ENCODE measurements at regions not wholly inside any gene's neighbourhood (a gene's known extent, or its start where the extent isn't known, plus 50 kb on each side); places are given as distances from the start of the nearest gene placed in this dataset.

- H3K36me3 ChIP-seq: no peaks in the 10 kb centered on the region
- no peak overlapping the region for H3K27ac ChIP-seq
- DNase-seq (ENCODE audit: low read depth in 1 of 2, low spot score in 2 of 2): no peak
- no peaks in the 10 kb centered on the region for H3K27me3 ChIP-seq (replicated peaks)
- H3K9me3 ChIP-seq (replicated peaks): no peaks in the 10 kb centered on the region
- H3K4me3 ChIP-seq: no peak overlapping the region
- H3K4me1 ChIP-seq (replicated peaks): no peaks in the 10 kb centered on the region
These were observed 569.1 kb downstream of the ACTL7B start for GRCh38 chr9:108286638-108287206.

- Histone ChIP-seq H3K9me3 (replicated peaks) (no peaks in the 10 kb centered on the region), H3K27ac (no peak overlapping the region), H3K27me3 (replicated peaks) (no peaks in the 10 kb centered on the region), H3K4me1 (replicated peaks) (no peaks in the 10 kb centered on the region), H3K4me3 (no peak overlapping the region), H3K36me3 (no peaks in the 10 kb centered on the region)
- no peak for DNase-seq (ENCODE audit: low read depth in 1 of 2, low spot score in 2 of 2)
These were observed 572.1 kb downstream of the ACTL7B start for GRCh38 chr9:108283696-108284095.

- DNase-seq (ENCODE audit: low read depth in 1 of 2, low spot score in 2 of 2): no peak
- no peaks in the 10 kb centered on the region for H3K9me3 ChIP-seq (replicated peaks)
These were observed 572.9 kb downstream of the ACTL7B start for GRCh38 chr9:108282872-108283271.

GRCh38 chr9:108281696-108282095 lies 574.1 kb downstream of the ACTL7B start:
- no peaks in the 10 kb centered on the region for H3K9me3 ChIP-seq (replicated peaks)
- H3K4me1 ChIP-seq (replicated peaks): no peaks in the 10 kb centered on the region
- no peaks in the 10 kb centered on the region for H3K36me3 ChIP-seq
- H3K27me3 ChIP-seq (replicated peaks): no peaks in the 10 kb centered on the region
- H3K4me3 ChIP-seq: no peak overlapping the region
- no peak for DNase-seq (ENCODE audit: low read depth in 1 of 2, low spot score in 2 of 2)
- no peak overlapping the region for H3K27ac ChIP-seq

More at GRCh38 chr9:108282872-108283271, 572.9 kb downstream of the ACTL7B start:
- no peak overlapping the region for H3K27ac ChIP-seq
- no peaks in the 10 kb centered on the region for H3K4me1 ChIP-seq (replicated peaks)
- H3K36me3 ChIP-seq: no peaks in the 10 kb centered on the region
- no peaks in the 10 kb centered on the region for H3K27me3 ChIP-seq (replicated peaks)
- no peak overlapping the region for H3K4me3 ChIP-seq

GRCh38 chr9:108278341-108278740 lies 577.4 kb downstream of the ACTL7B start:
- no peaks in the 10 kb centered on the region for H3K36me3 ChIP-seq
- no peak for DNase-seq (ENCODE audit: low read depth in 1 of 2, low spot score in 2 of 2)
- no peaks in the 10 kb centered on the region for H3K4me1 ChIP-seq (replicated peaks)
- no peak overlapping the region for H3K4me3 ChIP-seq
- H3K27me3 ChIP-seq (replicated peaks): no peaks in the 10 kb centered on the region
- H3K9me3 ChIP-seq (replicated peaks): no peaks in the 10 kb centered on the region
- H3K27ac ChIP-seq: no peak overlapping the region

GRCh38 chr9:108277216-108277615 lies 578.6 kb downstream of the ACTL7B start:
- Histone ChIP-seq H3K27me3 (replicated peaks) (no peaks in the 10 kb centered on the region), H3K27ac (no peak overlapping the region), H3K36me3 (no peaks in the 10 kb centered on the region), H3K4me1 (replicated peaks) (peaks cover 8% of the 10 kb centered on the region), H3K4me3 (no peak overlapping the region), H3K9me3 (replicated peaks) (no peaks in the 10 kb centered on the region)
- DNase-seq (ENCODE audit: low read depth in 1 of 2, low spot score in 2 of 2): no peak

- Histone ChIP-seq H3K27ac (no peak overlapping the region), H3K36me3 (no peaks in the 10 kb centered on the region), H3K4me1 (replicated peaks) (peaks cover 18% of the 10 kb centered on the region), H3K9me3 (replicated peaks) (no peaks in the 10 kb centered on the region), H3K27me3 (replicated peaks) (no peaks in the 10 kb centered on the region), H3K4me3 (no peak overlapping the region)
- no peak for DNase-seq (ENCODE audit: low read depth in 1 of 2, low spot score in 2 of 2)
These were observed 579.9 kb downstream of the ACTL7B start for GRCh38 chr9:108275906-108276305.

- no peak overlapping the region for H3K4me3 ChIP-seq
- H3K9me3 ChIP-seq (replicated peaks): no peaks in the 10 kb centered on the region
- H3K27ac ChIP-seq: no peak overlapping the region
- DNase-seq (ENCODE audit: low read depth in 1 of 2, low spot score in 2 of 2): no peak
- peaks cover 25% of the 10 kb centered on the region for H3K4me1 ChIP-seq (replicated peaks)
- H3K27me3 ChIP-seq (replicated peaks): no peaks in the 10 kb centered on the region
- H3K36me3 ChIP-seq: no peaks in the 10 kb centered on the region
These were observed 580.8 kb downstream of the ACTL7B start for GRCh38 chr9:108274971-108275370.

GRCh38 chr9:108273988-108274387 lies 581.8 kb downstream of the ACTL7B start:
- H3K9me3 ChIP-seq (replicated peaks): no peaks in the 10 kb centered on the region
- no peaks in the 10 kb centered on the region for H3K27me3 ChIP-seq (replicated peaks)
- H3K4me1 ChIP-seq (replicated peaks): peaks cover 26% of the 10 kb centered on the region
- no peak overlapping the region for H3K27ac ChIP-seq
- no peaks in the 10 kb centered on the region for H3K36me3 ChIP-seq
- no peak overlapping the region for H3K4me3 ChIP-seq
- no peak for DNase-seq (ENCODE audit: low read depth in 1 of 2, low spot score in 2 of 2)

- Histone ChIP-seq H3K4me3 (peak overlapping the region; percentile 22), H3K36me3 (no peaks in the 10 kb centered on the region), H3K9me3 (replicated peaks) (no peaks in the 10 kb centered on the region), H3K27me3 (replicated peaks) (no peaks in the 10 kb centered on the region), H3K4me1 (replicated peaks) (peaks cover 26% of the 10 kb centered on the region), H3K27ac (peak overlapping the region; percentile 83)
- DNase-seq (ENCODE audit: low read depth in 1 of 2, low spot score in 2 of 2): peak in 1 of 2 experiments; percentile 37
These were observed 583.4 kb downstream of the ACTL7B start for GRCh38 chr9:108272349-108272899.

GRCh38 chr9:108271646-108272348 lies 584.0 kb downstream of the ACTL7B start:
- peak; percentile 44 to 60 for DNase-seq (ENCODE audit: low read depth in 1 of 2, low spot score in 2 of 2)
- Histone ChIP-seq H3K36me3 (no peaks in the 10 kb centered on the region), H3K4me1 (replicated peaks) (peaks cover 26% of the 10 kb centered on the region), H3K27ac (peak overlapping the region; percentile 83), H3K27me3 (replicated peaks) (no peaks in the 10 kb centered on the region), H3K4me3 (peak overlapping the region; percentile 22), H3K9me3 (replicated peaks) (no peaks in the 10 kb centered on the region)

GRCh38 chr9:108271236-108271635 lies 584.5 kb downstream of the ACTL7B start:
- H3K27ac ChIP-seq: peak overlapping the region; percentile 83
- no peak overlapping the region for H3K4me3 ChIP-seq
- peaks cover 26% of the 10 kb centered on the region for H3K4me1 ChIP-seq (replicated peaks)
- no peaks in the 10 kb centered on the region for H3K36me3 ChIP-seq
- H3K27me3 ChIP-seq (replicated peaks): no peaks in the 10 kb centered on the region
- no peaks in the 10 kb centered on the region for H3K9me3 ChIP-seq (replicated peaks)
- DNase-seq (ENCODE audit: low read depth in 1 of 2, low spot score in 2 of 2): peak in 1 of 2 experiments; percentile 1

GRCh38 chr9:108270561-108270960 lies 585.2 kb downstream of the ACTL7B start:
- peaks cover 26% of the 10 kb centered on the region for H3K4me1 ChIP-seq (replicated peaks)
- no peaks in the 10 kb centered on the region for H3K27me3 ChIP-seq (replicated peaks)
- H3K36me3 ChIP-seq: no peaks in the 10 kb centered on the region
- H3K9me3 ChIP-seq (replicated peaks): no peaks in the 10 kb centered on the region
- no peak for DNase-seq (ENCODE audit: low read depth in 1 of 2, low spot score in 2 of 2)
- H3K4me3 ChIP-seq: no peak overlapping the region
- no peak overlapping the region for H3K27ac ChIP-seq

GRCh38 chr9:108270051-108270450 lies 585.7 kb downstream of the ACTL7B start:
- H3K4me3 ChIP-seq: no peak overlapping the region
- no peak for DNase-seq (ENCODE audit: low read depth in 1 of 2, low spot score in 2 of 2)

More at GRCh38 chr9:108270051-108270450, 585.7 kb downstream of the ACTL7B start:
- no peak overlapping the region for H3K27ac ChIP-seq
- H3K9me3 ChIP-seq (replicated peaks): no peaks in the 10 kb centered on the region
- H3K36me3 ChIP-seq: no peaks in the 10 kb centered on the region
- H3K4me1 ChIP-seq (replicated peaks): peaks cover 26% of the 10 kb centered on the region
- H3K27me3 ChIP-seq (replicated peaks): no peaks in the 10 kb centered on the region
